ENCODE measurements at regions not wholly inside any gene's neighbourhood (a gene's known extent, or its start where the extent isn't known, plus 50 kb on each side); places are given as distances from the start of the nearest gene placed in this dataset.
"Not testable (repeated sequence)": the region's sequence is repeated elsewhere in the genome, so short reads cannot be mapped to it uniquely, and the experiment has no call there.

- intact Hi-C loops (cut with micrococcal nuclease); H3K27ac Mint-ChIP-seq; DNase-seq; H3K27me3 Mint-ChIP-seq; H3K36me3 Mint-ChIP-seq (ENCODE audit: low read depth); H3K4me3 Mint-ChIP-seq: not testable (repeated sequence)
- H3K9me3 Mint-ChIP-seq: peaks cover 17% of the 10 kb centered on the region
- H3K4me1 Mint-ChIP-seq: peaks cover 13% of the 10 kb centered on the region
Observed at GRCh38 chr1:185538309-185538898, 195.8 kb upstream of the HMCN1 start.

GRCh38 chr1:185537596-185537995 is 196.6 kb upstream of the HMCN1 start:
- intact Hi-C loops (cut with micrococcal nuclease): no loop called here
- Mint-ChIP-seq H3K36me3 (ENCODE audit: low read depth) (peaks cover 6% of the 10 kb centered on the region), H3K4me1 (peaks cover 13% of the 10 kb centered on the region), H3K27ac (no peak overlapping the region), H3K4me3 (no peak overlapping the region), H3K27me3 (no peaks in the 10 kb centered on the region), H3K9me3 (peaks cover 17% of the 10 kb centered on the region)
- DNase-seq: no peak

- H3K4me3 Mint-ChIP-seq: no peak overlapping the region
- no peak overlapping the region for H3K27ac Mint-ChIP-seq
- H3K36me3 Mint-ChIP-seq (ENCODE audit: low read depth): peaks cover 6% of the 10 kb centered on the region
- intact Hi-C loops (cut with micrococcal nuclease): no loop called here
- DNase-seq: no peak
- H3K27me3 Mint-ChIP-seq: no peaks in the 10 kb centered on the region
- peaks cover 18% of the 10 kb centered on the region for H3K9me3 Mint-ChIP-seq
- peaks cover 13% of the 10 kb centered on the region for H3K4me1 Mint-ChIP-seq
Observed at GRCh38 chr1:185536165-185536920, 197.8 kb upstream of the HMCN1 start.

DNA sequence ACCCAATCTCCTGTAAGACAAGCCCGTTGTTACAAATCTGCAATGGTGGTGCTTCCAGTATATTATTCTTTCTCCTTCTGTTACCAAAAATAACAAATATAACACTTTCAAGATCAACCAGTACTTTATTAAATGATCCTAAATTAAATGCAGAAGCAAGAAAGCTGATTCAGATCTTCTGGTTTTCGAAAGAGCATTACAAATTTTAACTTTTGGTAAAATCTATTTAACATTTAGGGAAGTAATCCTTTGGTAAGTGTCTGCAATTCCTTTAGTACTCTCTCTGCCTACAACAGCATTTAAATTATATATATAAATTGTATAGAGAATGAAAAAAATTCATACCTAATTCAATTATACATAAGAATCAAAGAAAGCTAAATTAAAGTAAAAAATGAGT is 198.6 kb upstream of the HMCN1 start:
- H3K27ac Mint-ChIP-seq: no peak overlapping the region
- H3K4me1 Mint-ChIP-seq: peaks cover 13% of the 10 kb centered on the region
- DNase-seq: no peak
- H3K36me3 Mint-ChIP-seq (ENCODE audit: low read depth): peaks cover 2% of the 10 kb centered on the region
- intact Hi-C loops (cut with micrococcal nuclease): no loop called here
- peaks cover 22% of the 10 kb centered on the region for H3K9me3 Mint-ChIP-seq
- H3K27me3 Mint-ChIP-seq: no peaks in the 10 kb centered on the region
- H3K4me3 Mint-ChIP-seq: no peak overlapping the region

- intact Hi-C loops (cut with micrococcal nuclease): no loop called here
- no peak for DNase-seq
- no peak overlapping the region for H3K27ac Mint-ChIP-seq
- H3K27me3 Mint-ChIP-seq: no peaks in the 10 kb centered on the region
- H3K9me3 Mint-ChIP-seq: peaks cover 22% of the 10 kb centered on the region
- H3K4me1 Mint-ChIP-seq: peaks cover 13% of the 10 kb centered on the region
- H3K4me3 Mint-ChIP-seq: no peak overlapping the region
- H3K36me3 Mint-ChIP-seq (ENCODE audit: low read depth): peaks cover 2% of the 10 kb centered on the region
Observed at GRCh38 chr1:185534801-185535200, 199.4 kb upstream of the HMCN1 start.

DNA sequence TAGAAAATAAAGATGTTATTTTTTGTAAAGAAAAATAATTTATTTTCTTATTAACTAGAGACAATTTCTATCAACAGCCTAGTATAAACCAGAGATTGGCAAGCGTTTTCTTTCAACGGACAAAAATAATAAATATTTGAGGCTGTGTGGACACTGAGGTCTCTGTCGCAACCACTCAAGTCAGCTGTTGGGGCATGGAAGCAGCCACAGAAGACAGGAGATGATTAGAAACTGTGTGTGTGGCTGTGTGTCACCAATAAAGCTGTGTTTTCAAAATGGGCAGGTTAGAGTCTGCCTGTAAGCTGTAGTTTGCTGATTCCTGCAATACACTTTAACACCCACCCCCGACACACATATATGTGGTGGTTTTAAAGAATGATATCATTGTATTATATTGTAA is 200.6 kb upstream of the HMCN1 start:
- Mint-ChIP-seq H3K9me3 (peaks cover 17% of the 10 kb centered on the region), H3K4me3 (no peak overlapping the region), H3K27me3 (no peaks in the 10 kb centered on the region), H3K27ac (no peak overlapping the region), H3K4me1 (peaks cover 5% of the 10 kb centered on the region), H3K36me3 (ENCODE audit: low read depth) (no peaks in the 10 kb centered on the region)
- DNase-seq: no peak
- intact Hi-C loops (cut with micrococcal nuclease): no loop called here

DNA sequence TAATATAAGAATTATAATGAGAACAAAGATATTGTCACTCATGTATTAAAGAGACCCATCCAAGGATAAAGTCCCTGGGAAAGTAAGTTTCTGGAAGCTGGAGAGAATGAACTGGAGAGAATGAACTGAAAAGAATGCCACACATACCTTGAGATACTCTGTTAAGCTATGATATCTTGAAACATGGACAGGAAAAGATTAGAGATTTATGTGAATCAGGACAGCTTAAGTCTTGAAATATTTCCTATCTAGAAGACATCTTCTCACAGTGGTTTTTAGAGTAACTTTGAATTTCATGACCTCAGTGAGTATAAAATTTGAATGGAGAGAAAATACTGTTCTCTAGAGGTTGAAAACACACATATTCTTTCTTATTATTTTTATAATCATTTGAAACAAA is 201.3 kb upstream of the HMCN1 start:
- Mint-ChIP-seq H3K4me1 (peaks cover 5% of the 10 kb centered on the region), H3K27ac (no peak overlapping the region), H3K36me3 (ENCODE audit: low read depth) (no peaks in the 10 kb centered on the region), H3K27me3 (no peaks in the 10 kb centered on the region), H3K4me3 (no peak overlapping the region), H3K9me3 (peaks cover 16% of the 10 kb centered on the region)
- intact Hi-C loops (cut with micrococcal nuclease): no loop called here
- DNase-seq: no peak

- H3K27me3 Mint-ChIP-seq: no peaks in the 10 kb centered on the region
- no peak overlapping the region for H3K4me3 Mint-ChIP-seq
- no peak overlapping the region for H3K27ac Mint-ChIP-seq
- intact Hi-C loops (cut with micrococcal nuclease): no loop called here
- H3K4me1 Mint-ChIP-seq: peaks cover 3% of the 10 kb centered on the region
- no peaks in the 10 kb centered on the region for H3K36me3 Mint-ChIP-seq (ENCODE audit: low read depth)
- no peak for DNase-seq
- peaks cover 8% of the 10 kb centered on the region for H3K9me3 Mint-ChIP-seq
Observed at GRCh38 chr1:185531838-185532237, 202.4 kb upstream of the HMCN1 start.

DNA sequence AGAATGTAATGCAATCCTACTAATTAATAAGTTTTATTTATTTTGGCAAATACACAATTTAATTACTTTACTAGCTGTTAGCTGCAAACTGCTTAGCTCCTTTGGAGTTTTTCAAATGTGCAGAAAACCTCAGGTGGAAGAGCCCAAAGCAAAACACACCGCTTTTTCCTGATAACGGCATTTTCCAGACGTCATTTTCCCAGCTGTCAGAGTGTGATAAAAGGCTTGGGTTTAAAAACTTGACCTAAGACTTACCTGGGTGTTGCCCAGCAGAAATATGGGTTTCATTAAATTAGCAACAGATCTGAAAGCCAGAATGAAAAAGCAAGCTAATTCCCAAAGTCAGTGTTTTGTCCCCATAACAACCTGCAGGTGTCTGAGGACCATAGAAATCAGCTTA is 204.0 kb upstream of the HMCN1 start:
- no peaks in the 10 kb centered on the region for H3K27me3 Mint-ChIP-seq

DNA sequence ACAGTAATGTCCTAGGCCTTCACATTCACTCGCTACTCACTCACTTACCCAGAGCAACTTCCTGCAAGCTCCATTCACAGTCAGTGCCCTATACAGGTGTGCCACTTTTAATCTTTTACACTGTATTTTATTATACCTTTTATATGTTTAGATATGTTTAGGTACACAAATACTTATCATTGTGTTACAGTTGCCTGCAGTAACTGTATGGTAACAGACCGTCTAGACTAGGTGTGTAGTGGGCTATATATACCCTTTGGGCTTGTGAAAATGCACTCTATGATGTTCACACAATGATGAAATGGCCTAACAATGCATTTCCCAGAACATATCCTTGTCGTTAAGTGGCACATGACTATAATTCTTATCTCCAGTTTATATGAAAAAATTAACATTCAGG is 204.5 kb upstream of the HMCN1 start:
- no peak for DNase-seq
- H3K36me3 Mint-ChIP-seq (ENCODE audit: low read depth): no peaks in the 10 kb centered on the region
- H3K9me3 Mint-ChIP-seq: peaks cover 8% of the 10 kb centered on the region
- H3K27ac Mint-ChIP-seq: no peak overlapping the region
- H3K4me3 Mint-ChIP-seq: no peak overlapping the region
- H3K27me3 Mint-ChIP-seq: no peaks in the 10 kb centered on the region
- H3K4me1 Mint-ChIP-seq: no peaks in the 10 kb centered on the region
- intact Hi-C loops (cut with micrococcal nuclease): no loop called here

More for the DNA sequence above, 204.0 kb upstream of the HMCN1 start:
- H3K4me3 Mint-ChIP-seq: no peak overlapping the region
- intact Hi-C loops (cut with micrococcal nuclease): no loop called here
- no peak for DNase-seq
- no peak overlapping the region for H3K27ac Mint-ChIP-seq
- peaks cover 8% of the 10 kb centered on the region for H3K9me3 Mint-ChIP-seq
- H3K4me1 Mint-ChIP-seq: no peaks in the 10 kb centered on the region
- H3K36me3 Mint-ChIP-seq (ENCODE audit: low read depth): no peaks in the 10 kb centered on the region

- H3K4me1 Mint-ChIP-seq: no peaks in the 10 kb centered on the region
Observed at GRCh38 chr1:185528084-185528676, 206.0 kb upstream of the HMCN1 start.

DNA sequence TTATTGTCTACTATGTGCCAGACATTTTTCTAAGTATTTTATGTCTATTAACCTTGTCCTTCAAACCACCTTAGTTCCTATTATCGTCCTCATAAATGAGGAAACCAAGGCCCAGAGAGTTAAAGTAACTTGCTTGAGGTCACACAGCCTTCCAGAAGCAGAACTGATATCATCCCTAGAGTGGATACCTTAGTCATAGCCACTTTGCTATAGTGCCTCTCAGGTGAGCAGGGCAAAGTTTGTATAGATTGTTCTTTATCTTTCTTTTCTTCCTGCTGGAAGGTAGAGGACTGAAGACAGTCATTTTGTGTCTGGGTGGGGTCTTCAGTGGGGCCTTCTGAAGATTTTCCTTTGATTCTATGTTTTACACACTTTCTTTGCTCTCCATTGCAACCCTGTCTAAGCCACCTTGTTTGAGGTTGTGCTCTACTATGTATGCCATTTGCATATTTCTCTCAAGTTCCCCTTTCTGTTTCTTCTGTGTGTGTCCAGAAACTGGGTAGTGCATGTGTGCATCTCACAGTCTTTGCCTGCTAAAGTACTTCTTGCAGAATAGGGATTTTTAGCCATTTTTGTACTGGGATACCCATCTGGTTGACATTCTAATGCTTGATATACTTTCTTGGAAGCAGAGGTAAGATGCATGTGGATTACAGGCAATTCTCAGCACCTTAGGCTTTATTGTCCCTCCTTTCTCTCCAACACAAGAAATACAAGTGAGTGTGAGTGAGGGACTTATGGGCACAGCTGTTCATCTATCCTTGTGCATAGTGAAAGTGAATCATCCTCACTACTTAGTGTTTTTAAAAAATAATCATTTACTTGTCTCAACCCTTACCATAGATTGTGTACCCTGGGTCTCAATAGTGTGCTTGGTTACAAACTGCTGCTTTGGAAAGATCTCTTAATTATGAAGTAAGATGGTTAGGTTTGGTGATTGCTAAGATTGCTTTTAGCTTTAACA is 207.6 kb upstream of the HMCN1 start:
- Mint-ChIP-seq H3K36me3 (ENCODE audit: low read depth) (peaks cover 6% of the 10 kb centered on the region), H3K27ac (no peak overlapping the region), H3K4me1 (no peaks in the 10 kb centered on the region), H3K4me3 (no peak overlapping the region), H3K27me3 (no peaks in the 10 kb centered on the region), H3K9me3 (peaks cover 4% of the 10 kb centered on the region)
- no peak for DNase-seq
- intact Hi-C loops (cut with micrococcal nuclease): no loop called here

More at GRCh38 chr1:185528084-185528676, 206.0 kb upstream of the HMCN1 start:
- intact Hi-C loops (cut with micrococcal nuclease): no loop called here
- DNase-seq: no peak
- Mint-ChIP-seq H3K4me3 (no peak overlapping the region), H3K36me3 (ENCODE audit: low read depth) (peaks cover 6% of the 10 kb centered on the region), H3K9me3 (peaks cover 8% of the 10 kb centered on the region), H3K27me3 (no peaks in the 10 kb centered on the region), H3K27ac (no peak overlapping the region)

- H3K4me3 Mint-ChIP-seq: no peak overlapping the region
- peaks cover 17% of the 10 kb centered on the region for H3K36me3 Mint-ChIP-seq (ENCODE audit: low read depth)
- H3K27ac Mint-ChIP-seq: no peak overlapping the region
- H3K4me1 Mint-ChIP-seq: peaks cover 2% of the 10 kb centered on the region
- DNase-seq: no peak
- H3K9me3 Mint-ChIP-seq: peaks cover 4% of the 10 kb centered on the region
- intact Hi-C loops (cut with micrococcal nuclease): no loop called here
- no peaks in the 10 kb centered on the region for H3K27me3 Mint-ChIP-seq
Observed at GRCh38 chr1:185520188-185520920, 203.3 kb upstream of the IVNS1ABP start.
